Esophagus muscularis mucosa (tissue), 4 donors: ENCODE measurements at regions not wholly inside any gene's neighbourhood (a gene's known extent, or its start where the extent isn't known, plus 50 kb on each side); places are given as distances from the start of the nearest gene placed in this dataset.

Experiments used
- EP300 ChIP-seq: sonication (generic); formaldehyde crosslinking; IDR thresholded peaks from one replicate; pipeline ENCODE4 v1.6.1; 2017; ENCODE audit warnings: antibody characterized with exemption
- POLR2A ChIP-seq: fragments of 450-650 bp; IDR thresholded peaks from one replicate; pipeline ENCODE4 v1.6.1; 2017; ENCODE audit warnings: antibody characterized with exemption, moderate library complexity, mild to moderate bottlenecking, low read depth
- TF ChIP-seq, protein P1 (sequence below), 3 experiments: fragments of 200-600 bp in 2 of 3; fragments of 450-650 bp in 1 of 3; sonication (generic) in 2 of 3; IDR thresholded peaks; one replicate each; pipeline ENCODE4 v1.5.1; 2017 to 2019; ENCODE audit warnings: antibody characterized with exemption in 3 of 3, mild to moderate bottlenecking in 2 of 3, moderate library complexity in 1 of 3

DNA sequence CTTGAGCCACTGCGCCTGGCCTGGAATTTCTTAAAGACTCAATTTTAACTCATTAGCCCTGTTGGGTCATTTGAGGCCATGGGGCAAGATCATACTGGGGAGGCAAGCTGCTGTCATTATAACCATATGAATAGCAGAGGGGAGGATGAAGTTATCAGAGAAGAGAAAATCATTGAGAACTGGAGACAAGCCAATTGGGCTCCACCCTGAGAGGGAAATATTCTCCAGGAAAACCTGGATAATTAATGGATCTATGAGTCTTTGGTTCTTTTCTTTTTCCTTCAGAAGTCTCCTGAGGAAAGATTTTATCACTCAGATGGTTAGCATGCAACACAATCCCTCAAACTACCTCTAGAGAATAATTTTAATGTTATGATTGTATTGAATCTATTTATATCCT, 569.6 kb upstream of the TUSC1 start:
- TF ChIP-seq, protein P1, sequence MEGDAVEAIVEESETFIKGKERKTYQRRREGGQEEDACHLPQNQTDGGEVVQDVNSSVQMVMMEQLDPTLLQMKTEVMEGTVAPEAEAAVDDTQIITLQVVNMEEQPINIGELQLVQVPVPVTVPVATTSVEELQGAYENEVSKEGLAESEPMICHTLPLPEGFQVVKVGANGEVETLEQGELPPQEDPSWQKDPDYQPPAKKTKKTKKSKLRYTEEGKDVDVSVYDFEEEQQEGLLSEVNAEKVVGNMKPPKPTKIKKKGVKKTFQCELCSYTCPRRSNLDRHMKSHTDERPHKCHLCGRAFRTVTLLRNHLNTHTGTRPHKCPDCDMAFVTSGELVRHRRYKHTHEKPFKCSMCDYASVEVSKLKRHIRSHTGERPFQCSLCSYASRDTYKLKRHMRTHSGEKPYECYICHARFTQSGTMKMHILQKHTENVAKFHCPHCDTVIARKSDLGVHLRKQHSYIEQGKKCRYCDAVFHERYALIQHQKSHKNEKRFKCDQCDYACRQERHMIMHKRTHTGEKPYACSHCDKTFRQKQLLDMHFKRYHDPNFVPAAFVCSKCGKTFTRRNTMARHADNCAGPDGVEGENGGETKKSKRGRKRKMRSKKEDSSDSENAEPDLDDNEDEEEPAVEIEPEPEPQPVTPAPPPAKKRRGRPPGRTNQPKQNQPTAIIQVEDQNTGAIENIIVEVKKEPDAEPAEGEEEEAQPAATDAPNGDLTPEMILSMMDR (IDR thresholded peaks at IDR 0.05), result no peak
- no peak for TF ChIP-seq EP300
- no peak for TF ChIP-seq POLR2A
